ENCODE measurements at regions not wholly inside any gene's neighbourhood (a gene's known extent, or its start where the extent isn't known, plus 50 kb on each side); places are given as distances from the start of the nearest gene placed in this dataset.

DNA sequence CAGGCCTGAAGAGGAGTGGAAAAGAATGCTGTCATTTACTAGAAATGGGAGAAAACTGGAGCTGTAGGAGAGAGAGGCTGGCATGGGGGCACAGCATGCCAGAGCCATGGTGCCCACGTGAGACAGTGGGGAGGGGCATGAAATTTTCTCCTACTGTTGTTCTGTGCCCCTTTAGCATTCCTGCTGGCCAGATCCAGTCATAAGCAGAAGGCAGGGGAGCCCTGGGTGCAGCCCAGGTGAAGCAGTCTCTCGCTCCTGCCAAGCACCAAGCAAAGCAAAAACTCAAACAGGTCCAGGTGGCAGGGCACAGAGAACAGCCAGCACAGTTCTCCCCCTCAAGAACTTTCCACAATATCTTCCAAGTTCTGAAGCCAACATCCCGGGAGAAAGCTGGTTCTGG is 383.2 kb downstream of the TCERG1L start:
- no peaks in the 10 kb centered on the region for H3K4me1 ChIP-seq (ENCODE audit: control insufficient read depth, extremely low read depth, insufficient read depth, low read length)
- no peak overlapping the region for H3K4me3 ChIP-seq (ENCODE audit: control insufficient read depth in 2 of 3, extremely low read depth in 1 of 3, insufficient read depth in 2 of 3, low read depth in 1 of 3, low read length in 3 of 3)
- H3K4me2 ChIP-seq (ENCODE audit: control insufficient read depth, extremely low read depth, insufficient read depth, low read depth, low read length): no peak overlapping the region
- no peaks in the 10 kb centered on the region for H3K36me3 ChIP-seq (ENCODE audit: control insufficient read depth in 2 of 2, extremely low read depth in 1 of 2, insufficient read depth in 2 of 2, low read length in 2 of 2)
- H3K79me2 ChIP-seq (ENCODE audit: control insufficient read depth, insufficient read depth, low read length): no peaks in the 10 kb centered on the region
- dilution Hi-C loops (cut with MboI; ENCODE audit: extremely low pct_ligation_motif_present, low sequenced_read_pairs): no loop called here
- no peaks in the 10 kb centered on the region for H3K27me3 ChIP-seq (ENCODE audit: control insufficient read depth, extremely low read depth, insufficient read depth, low read length)
- H3K9ac ChIP-seq (ENCODE audit: control insufficient read depth, extremely low read depth, insufficient read depth, low read length): no peak overlapping the region
- H2AFZ ChIP-seq (ENCODE audit: control insufficient read depth, low read length): no peak overlapping the region
- no peaks in the 10 kb centered on the region for H4K20me1 ChIP-seq (ENCODE audit: control insufficient read depth, extremely low read depth, insufficient read depth, low read length)
- TF ChIP-seq, protein P1, sequence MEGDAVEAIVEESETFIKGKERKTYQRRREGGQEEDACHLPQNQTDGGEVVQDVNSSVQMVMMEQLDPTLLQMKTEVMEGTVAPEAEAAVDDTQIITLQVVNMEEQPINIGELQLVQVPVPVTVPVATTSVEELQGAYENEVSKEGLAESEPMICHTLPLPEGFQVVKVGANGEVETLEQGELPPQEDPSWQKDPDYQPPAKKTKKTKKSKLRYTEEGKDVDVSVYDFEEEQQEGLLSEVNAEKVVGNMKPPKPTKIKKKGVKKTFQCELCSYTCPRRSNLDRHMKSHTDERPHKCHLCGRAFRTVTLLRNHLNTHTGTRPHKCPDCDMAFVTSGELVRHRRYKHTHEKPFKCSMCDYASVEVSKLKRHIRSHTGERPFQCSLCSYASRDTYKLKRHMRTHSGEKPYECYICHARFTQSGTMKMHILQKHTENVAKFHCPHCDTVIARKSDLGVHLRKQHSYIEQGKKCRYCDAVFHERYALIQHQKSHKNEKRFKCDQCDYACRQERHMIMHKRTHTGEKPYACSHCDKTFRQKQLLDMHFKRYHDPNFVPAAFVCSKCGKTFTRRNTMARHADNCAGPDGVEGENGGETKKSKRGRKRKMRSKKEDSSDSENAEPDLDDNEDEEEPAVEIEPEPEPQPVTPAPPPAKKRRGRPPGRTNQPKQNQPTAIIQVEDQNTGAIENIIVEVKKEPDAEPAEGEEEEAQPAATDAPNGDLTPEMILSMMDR (optimal IDR thresholded peaks at IDR 0.05 in 1 of 3, IDR thresholded peaks at IDR 0.05 in 1 of 3, conservative IDR thresholded peaks at IDR 0.05 in 1 of 3; ENCODE audit: extremely low read depth in 1 of 3, insufficient read depth in 2 of 3, low read length in 3 of 3): no peak
- TF ChIP-seq EZH2 (IDR thresholded peaks at IDR 0.05; ENCODE audit: low read length): no peak
- no peak overlapping the region for H3K27ac ChIP-seq (ENCODE audit: control insufficient read depth, insufficient read depth, low read length)
- H3K9me3 ChIP-seq (ENCODE audit: control insufficient read depth, low read depth, low read length): peaks cover 29% of the 10 kb centered on the region
- H3K9me1 ChIP-seq (ENCODE audit: control insufficient read depth, extremely low read depth, insufficient read depth, low read length): no peaks in the 10 kb centered on the region
- no peak for FAIRE-seq
- DNase-seq (ENCODE audit: low read depth, low spot score): no peak

DNA sequence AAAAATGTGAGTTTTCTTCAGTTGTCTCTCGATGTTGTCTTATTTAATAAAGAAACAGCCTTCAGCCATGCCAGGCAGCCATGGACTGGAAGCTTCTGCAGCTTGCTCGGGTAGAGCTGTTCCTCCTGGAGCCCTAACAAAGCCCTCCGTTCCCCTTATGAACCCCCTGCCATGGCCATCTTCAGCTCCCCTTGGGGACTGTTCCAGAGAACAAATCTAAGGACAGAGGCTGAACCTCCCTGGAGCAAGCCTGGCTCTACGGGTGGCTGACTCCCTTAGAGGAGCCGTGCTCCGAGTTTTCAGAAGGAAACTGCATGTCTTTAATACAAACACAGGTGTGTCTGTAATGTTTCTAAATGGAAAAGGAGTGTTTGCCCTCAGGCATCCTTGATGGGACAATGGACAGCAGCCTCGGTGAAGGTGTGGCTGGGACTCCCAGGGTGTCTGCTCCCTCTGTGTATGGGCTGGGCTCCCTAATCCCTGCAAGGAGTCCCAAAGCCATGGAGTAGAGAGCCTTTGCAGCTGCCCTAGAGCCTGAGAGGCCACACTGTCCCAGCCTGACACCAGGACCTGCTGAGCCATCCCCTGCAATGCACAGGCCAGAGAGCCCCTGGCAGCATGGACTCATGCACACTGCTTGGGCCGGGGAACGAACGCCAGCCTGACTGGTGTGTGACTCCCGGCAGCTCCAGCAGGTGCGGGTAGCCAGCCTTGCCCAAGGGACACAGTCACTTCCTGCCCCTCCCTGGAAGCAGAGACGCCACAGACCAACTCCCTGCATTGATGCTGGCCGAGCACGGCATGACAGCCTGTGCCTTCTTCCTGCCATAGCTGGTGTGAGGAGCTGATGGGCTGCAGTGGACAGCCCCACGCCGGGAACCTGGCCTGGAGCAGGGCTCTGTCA is 381.8 kb downstream of the TCERG1L start:
- Histone ChIP-seq H3K4me3 (ENCODE audit: control insufficient read depth in 2 of 3, extremely low read depth in 1 of 3, insufficient read depth in 2 of 3, low read depth in 1 of 3, low read length in 3 of 3) (no peak overlapping the region), H3K9ac (ENCODE audit: control insufficient read depth, extremely low read depth, insufficient read depth, low read length) (no peak overlapping the region), H3K27ac (ENCODE audit: control insufficient read depth, insufficient read depth, low read length) (no peak overlapping the region), H3K9me1 (ENCODE audit: control insufficient read depth, extremely low read depth, insufficient read depth, low read length) (no peaks in the 10 kb centered on the region), H3K4me1 (ENCODE audit: control insufficient read depth, extremely low read depth, insufficient read depth, low read length) (no peaks in the 10 kb centered on the region), H3K4me2 (ENCODE audit: control insufficient read depth, extremely low read depth, insufficient read depth, low read depth, low read length) (no peak overlapping the region), H2AFZ (ENCODE audit: control insufficient read depth, low read length) (no peak overlapping the region), H3K9me3 (ENCODE audit: control insufficient read depth, low read depth, low read length) (peaks cover 29% of the 10 kb centered on the region), H3K36me3 (ENCODE audit: control insufficient read depth in 2 of 2, extremely low read depth in 1 of 2, insufficient read depth in 2 of 2, low read length in 2 of 2) (no peaks in the 10 kb centered on the region), H3K27me3 (ENCODE audit: control insufficient read depth, extremely low read depth, insufficient read depth, low read length) (no peaks in the 10 kb centered on the region), H4K20me1 (ENCODE audit: control insufficient read depth, extremely low read depth, insufficient read depth, low read length) (no peaks in the 10 kb centered on the region), H3K79me2 (ENCODE audit: control insufficient read depth, insufficient read depth, low read length) (no peaks in the 10 kb centered on the region)
- FAIRE-seq: no peak
- no peak for DNase-seq (ENCODE audit: low read depth, low spot score)
- TF ChIP-seq, protein P1 (optimal IDR thresholded peaks at IDR 0.05 in 1 of 3, IDR thresholded peaks at IDR 0.05 in 1 of 3, conservative IDR thresholded peaks at IDR 0.05 in 1 of 3; ENCODE audit: extremely low read depth in 1 of 3, insufficient read depth in 2 of 3, low read length in 3 of 3): no peak
- TF ChIP-seq EZH2 (IDR thresholded peaks at IDR 0.05; ENCODE audit: low read length): no peak
- dilution Hi-C loops (cut with MboI; ENCODE audit: extremely low pct_ligation_motif_present, low sequenced_read_pairs): no loop called here
